Upper lobe of left lung (tissue), 4 donors: ENCODE measurements at regions not wholly inside any gene's neighbourhood (a gene's known extent, or its start where the extent isn't known, plus 50 kb on each side); places are given as distances from the start of the nearest gene placed in this dataset.

Experiments used
- CTCF ChIP-seq, 6 experiments: fragments of 450-650 bp in 4 of 6; fragments of 200-600 bp in 2 of 6; sonication (generic) in 2 of 6; IDR thresholded peaks; one replicate each; pipeline ENCODE4 v1.5.1; 2016 to 2019; ENCODE audit warnings: antibody characterized with exemption in 6 of 6
- EP300 ChIP-seq, 4 donors: sonication (generic); formaldehyde crosslinking; IDR thresholded peaks; one replicate each; pipeline ENCODE4 v1.5.1; 2017; ENCODE audit warnings: antibody characterized with exemption in 4 of 4, control low read depth in 2 of 4
- POLR2A ChIP-seq, 4 donors: fragments of 450-650 bp; IDR thresholded peaks; one replicate each; pipeline ENCODE4 v1.5.1; 2016 to 2017; ENCODE audit warnings: antibody characterized with exemption in 4 of 4, mild to moderate bottlenecking in 2 of 4
- POLR2AphosphoS5 ChIP-seq, 2 donors: sonication (generic); formaldehyde crosslinking; IDR thresholded peaks; one replicate each; pipeline ENCODE4 v1.5.1; 2017; ENCODE audit warnings: antibody characterized with exemption in 2 of 2

- TF ChIP-seq CTCF (IDR thresholded peaks at IDR 0.05): no peak
- TF ChIP-seq EP300 (IDR thresholded peaks at IDR 0.05): no peak
- TF ChIP-seq POLR2AphosphoS5 (IDR thresholded peaks at IDR 0.05): no peak
- TF ChIP-seq POLR2A (IDR thresholded peaks at IDR 0.05): no peak
These were observed 373.0 kb upstream of the FTMT start for GRCh38 chr5:121478636-121479035.
